H9 (cell line): ENCODE measurements at regions not wholly inside any gene's neighbourhood (a gene's known extent, or its start where the extent isn't known, plus 50 kb on each side); places are given as distances from the start of the nearest gene placed in this dataset.

ENCODE experiments used
- DNase-seq: peaks from one replicate; pipeline ENCODE4 v3.0.0-alpha.2; 2017
- H2AFZ ChIP-seq: one replicate; pipeline ENCODE4 v1.6.1; 2013; ENCODE audit warnings: mild to moderate bottlenecking, low read length, control low read depth, moderate library complexity
- H2AK5ac ChIP-seq: 2 replicates; pipeline ENCODE4 v1.6.1; 2013; ENCODE audit warnings: low read length, control low read depth, mixed read lengths; ENCODE audit not compliant: insufficient read length
- H2BK120ac ChIP-seq: one replicate; pipeline ENCODE4 v1.6.1; 2013; ENCODE audit warnings: low read depth, mild to moderate bottlenecking, low read length, control low read depth, inconsistent platforms; ENCODE audit not compliant: poor library complexity, severe bottlenecking
- H2BK12ac ChIP-seq: 2 replicates; pipeline ENCODE4 v1.6.1; 2013; ENCODE audit warnings: low read length, control low read depth, mixed read lengths, low read depth; ENCODE audit not compliant: insufficient read length
- H2BK15ac ChIP-seq: 2 replicates; pipeline ENCODE4 v1.6.1; 2013; ENCODE audit warnings: low read depth, low read length, control low read depth
- H2BK20ac ChIP-seq: one replicate; pipeline ENCODE4 v1.6.1; 2013; ENCODE audit warnings: low read depth, mild to moderate bottlenecking, low read length, control low read depth, inconsistent platforms; ENCODE audit not compliant: poor library complexity, severe bottlenecking
- H2BK5ac ChIP-seq: 2 replicates; pipeline ENCODE4 v1.6.1; 2013; ENCODE audit warnings: low read length, control low read depth, mixed read lengths; ENCODE audit not compliant: insufficient read length
- H3K14ac ChIP-seq: 2 replicates; pipeline ENCODE4 v1.6.1; 2013; ENCODE audit warnings: low read length, control low read depth; ENCODE audit not compliant: insufficient read depth
- H3K18ac ChIP-seq: 2 replicates; pipeline ENCODE4 v1.6.1; 2013; ENCODE audit warnings: low read depth, mild to moderate bottlenecking, mixed read lengths, low read length, control low read depth; ENCODE audit not compliant: insufficient read length
- H3K23ac ChIP-seq: 2 replicates; pipeline ENCODE4 v1.6.1; 2013; ENCODE audit warnings: low read length, control low read depth, mixed read lengths, low read depth; ENCODE audit not compliant: insufficient read length
- H3K23me2 ChIP-seq: 2 replicates; pipeline ENCODE4 v1.6.1; 2013; ENCODE audit warnings: low read depth, mild to moderate bottlenecking, mixed read lengths, low read length, control low read depth; ENCODE audit not compliant: insufficient read length, poor library complexity, severe bottlenecking
- H3K27ac ChIP-seq: 2 replicates; pipeline ENCODE4 v1.5.1; 2013; ENCODE audit warnings: low read length, control low read depth, mixed read lengths, low read depth; ENCODE audit not compliant: insufficient read length
- H3K27me3 ChIP-seq: 2 replicates; pipeline ENCODE4 v1.6.1; 2013; ENCODE audit warnings: low read length, control low read depth, inconsistent platforms; ENCODE audit not compliant: insufficient read depth
- H3K4ac ChIP-seq: 2 replicates; pipeline ENCODE4 v1.6.1; 2013; ENCODE audit warnings: low read depth, mild to moderate bottlenecking, control low read depth, inconsistent platforms, low read length, moderate library complexity
- H3K4me1 ChIP-seq: 2 replicates; pipeline ENCODE4 v1.6.1; 2013; ENCODE audit warnings: low read length, control low read depth, inconsistent platforms; ENCODE audit not compliant: insufficient read depth
- H3K4me2 ChIP-seq: 2 replicates; pipeline ENCODE4 v1.6.1; 2013; ENCODE audit warnings: low read length, control low read depth, mixed read lengths; ENCODE audit not compliant: insufficient read length, insufficient read depth
- H3K56ac ChIP-seq: 2 replicates; pipeline ENCODE4 v1.6.1; 2013; ENCODE audit warnings: low read depth, mild to moderate bottlenecking, mixed read lengths, low read length, control low read depth; ENCODE audit not compliant: insufficient read length
- H3K79me1 ChIP-seq: 2 replicates; pipeline ENCODE4 v1.6.1; 2013; ENCODE audit warnings: low read depth, mild to moderate bottlenecking, moderate library complexity, low read length, control low read depth, inconsistent platforms; ENCODE audit not compliant: insufficient read depth, poor library complexity, severe bottlenecking
- H3K79me2 ChIP-seq: 2 replicates; pipeline ENCODE4 v1.6.1; 2013; ENCODE audit warnings: low read length, control low read depth, inconsistent platforms; ENCODE audit not compliant: insufficient read depth
- H3K9ac ChIP-seq: 2 replicates; pipeline ENCODE4 v1.6.1; 2013; ENCODE audit warnings: low read length, control low read depth, mixed read lengths; ENCODE audit not compliant: insufficient read length; ENCODE audit errors: extremely low read depth
- H3K9me3 ChIP-seq: one replicate; pipeline ENCODE4 v1.6.1; 2013; ENCODE audit warnings: low read depth, low read length, inconsistent platforms; ENCODE audit not compliant: control insufficient read depth
- H3T11ph ChIP-seq: one replicate; pipeline ENCODE4 v1.6.1; 2013; ENCODE audit warnings: mild to moderate bottlenecking, low read length, control low read depth, inconsistent platforms
- H4K20me1 ChIP-seq: one replicate; pipeline ENCODE4 v1.6.1; 2013; ENCODE audit not compliant: control insufficient read depth, insufficient read length, insufficient read depth
- H4K5ac ChIP-seq: 2 replicates; pipeline ENCODE4 v1.6.1; 2013; ENCODE audit warnings: low read depth, mild to moderate bottlenecking, mixed read lengths, low read length, control low read depth; ENCODE audit not compliant: insufficient read length
- H4K8ac ChIP-seq: replicated peaks from 2 replicates; pipeline ENCODE4 v1.6.1; 2013; ENCODE audit warnings: low read length, control low read depth, mixed read lengths, low read depth; ENCODE audit not compliant: insufficient read length
- H4K91ac ChIP-seq: 2 replicates; pipeline ENCODE4 v1.6.1; 2013; ENCODE audit warnings: low read depth, mild to moderate bottlenecking, moderate library complexity, mixed read lengths, low read length, control low read depth; ENCODE audit not compliant: insufficient read length
- H3K27ac Mint-ChIP-seq, 3 experiments: 2 replicates in 2 of 3; 3 replicates in 1 of 3; pipeline ENCODE4 v1.8.0; 2020 to 2021; ENCODE audit warnings: mixed read lengths in 3 of 3, mild to moderate bottlenecking in 1 of 3, moderate library complexity in 1 of 3
- H3K27me3 Mint-ChIP-seq: 2 replicates; pipeline ENCODE4 v1.8.0; 2021; ENCODE audit warnings: low read depth, mild to moderate bottlenecking, moderate library complexity, mixed read lengths
- H3K36me3 Mint-ChIP-seq, 3 experiments: 2 replicates in 2 of 3; 3 replicates in 1 of 3; pipeline ENCODE4 v1.8.0; 2020 to 2021; ENCODE audit warnings: low read depth in 3 of 3, mixed read lengths in 3 of 3; ENCODE audit not compliant: insufficient read depth in 1 of 3
- H3K4me1 Mint-ChIP-seq, 2 experiments: 2 replicates each; pipeline ENCODE4 v1.8.0; 2020; ENCODE audit warnings: mixed read lengths in 2 of 2
- H3K4me3 Mint-ChIP-seq, 2 experiments: 2 replicates in 1 of 2; 3 replicates in 1 of 2; pipeline ENCODE4 v1.8.0; 2020 to 2021; ENCODE audit warnings: mild to moderate bottlenecking in 2 of 2, mixed read lengths in 2 of 2, moderate library complexity in 1 of 2
- H3K9me3 Mint-ChIP-seq, 2 experiments: 2 replicates in 1 of 2; 3 replicates in 1 of 2; pipeline ENCODE4 v1.8.0; 2020; ENCODE audit warnings: mild to moderate bottlenecking in 2 of 2, mixed read lengths in 2 of 2, moderate library complexity in 1 of 2
- CTCF ChIP-seq: fragments of 200-600 bp; sonication (generic); conservative IDR thresholded peaks from 3 replicates; pipeline ENCODE4 v1.8.0; 2021; ENCODE audit warnings: antibody characterized with exemption, mild to moderate bottlenecking
- WGBS: extraction: QIAGEN DNeasy Blood & Tissue Kit; methylation state at CpG from one replicate; pipeline ENCODE4 v1.1.7; 2013; ENCODE audit warnings: missing lambda C conversion rate, low lambda C conversion rate, mixed read lengths; ENCODE audit not compliant: insufficient read length; ENCODE audit errors: extremely low coverage; 5-methylcytosine and 5-hydroxymethylcytosine counted together

- no peak overlapping the region for H2BK5ac ChIP-seq
- Mint-ChIP-seq H3K4me3 (no peak overlapping the region), H3K36me3 (peaks cover 0 to 16% (median 9%) of the 10 kb centered on the region in 3 experiments; a peak in 4 of 7 replicates), H3K27me3 (peaks cover 1% of the 10 kb centered on the region; the same call in 1 of the 2 replicates), H3K9me3 (peaks cover 12 to 65% of the 10 kb centered on the region in 2 experiments), H3K27ac (peak overlapping the region in 1 of 3 experiments; percentile 58; a peak in 2 of 7 replicates), H3K4me1 (peaks cover 23 to 34% of the 10 kb centered on the region in 2 experiments)
- no peaks in the 10 kb centered on the region for H3K79me2 ChIP-seq
- TF ChIP-seq CTCF, result no peak
- no peak overlapping the region for H3K27ac ChIP-seq
- no peaks in the 10 kb centered on the region for H3K9me3 ChIP-seq
- no peak overlapping the region for H4K8ac ChIP-seq
- no peak overlapping the region for H3K4me2 ChIP-seq
- no peak overlapping the region for H4K91ac ChIP-seq
- H2AK5ac ChIP-seq, result no peak overlapping the region
- no peak overlapping the region for H3K23ac ChIP-seq
- no peaks in the 10 kb centered on the region for H3K79me1 ChIP-seq
- no peak overlapping the region for H3K4ac ChIP-seq
- no peaks in the 10 kb centered on the region for H3K23me2 ChIP-seq
- H2BK20ac ChIP-seq, result no peak overlapping the region
- no peak overlapping the region for H3K9ac ChIP-seq
- H4K20me1 ChIP-seq, result no peaks in the 10 kb centered on the region
- H2BK15ac ChIP-seq, result no peak overlapping the region
- WGBS, result no CpG with 5 or more reads among the region's 5 CpGs
- H3T11ph ChIP-seq, result no peak overlapping the region
- no peaks in the 10 kb centered on the region for H3K27me3 ChIP-seq
- no peak overlapping the region for H3K56ac ChIP-seq
- no peak overlapping the region for H2BK12ac ChIP-seq
- H3K18ac ChIP-seq, result no peak overlapping the region
- no peak for DNase-seq
- H2AFZ ChIP-seq, result no peak overlapping the region
- no peak overlapping the region for H3K14ac ChIP-seq
- no peaks in the 10 kb centered on the region for H3K4me1 ChIP-seq
- H2BK120ac ChIP-seq, result no peak overlapping the region
- no peak overlapping the region for H4K5ac ChIP-seq
These were observed 95.7 kb upstream of the MAOA start for GRCh38 chrX:43560247-43560946.
